ENCODE measurements at regions not wholly inside any gene's neighbourhood (a gene's known extent, or its start where the extent isn't known, plus 50 kb on each side); places are given as distances from the start of the nearest gene placed in this dataset.
"Not testable (repeated sequence)": the region's sequence is repeated elsewhere in the genome, so short reads cannot be mapped to it uniquely, and the experiment has no call there.

- no peak for TF ChIP-seq CTCF (IDR thresholded peaks at IDR 0.05)
- no peaks in the 10 kb centered on the region for H3K27me3 ChIP-seq
- no peak overlapping the region for H3K27ac ChIP-seq
- FAIRE-seq (no peak), DNase-seq (no peak), ATAC-seq (no peak)
- no peaks in the 10 kb centered on the region for H3K4me1 ChIP-seq
- H3K4me3 ChIP-seq: no peak overlapping the region
- intact Hi-C loops (cut with DNase I): no loop called here
- 52 to 54% methylated on average over 2 of the region's 2 CpGs for WGBS, 2 donors
- peaks cover 0 to 5% (median 0%) of the 10 kb centered on the region in 4 donors for H3K9me3 ChIP-seq
- no peaks in the 10 kb centered on the region for H3K36me3 ChIP-seq
These were observed 409.8 kb upstream of the FRG1 start for GRCh38 chr4:189530848-189531247.

GRCh38 chr4:189533603-189534002 lies 407.1 kb upstream of the FRG1 start:
- Histone ChIP-seq H3K4me1 (no peaks in the 10 kb centered on the region), H3K27ac (no peak overlapping the region), H3K4me3 (no peak overlapping the region), H3K9me3 (peaks cover 0 to 5% (median 0%) of the 10 kb centered on the region in 4 donors), H3K27me3 (peaks cover 0 to 5% (median 0%) of the 10 kb centered on the region in 4 donors), H3K36me3 (no peaks in the 10 kb centered on the region)
- FAIRE-seq (no peak), ATAC-seq (no peak), DNase-seq (no peak)
- no peak for TF ChIP-seq CTCF (IDR thresholded peaks at IDR 0.05)
- WGBS, 2 donors: 76 to 80% methylated on average over 2 of the region's 2 CpGs
- intact Hi-C loops (cut with DNase I): no loop called here

- Histone ChIP-seq H3K27me3 (no peaks in the 10 kb centered on the region), H3K4me3 (no peak overlapping the region), H3K27ac (no peak overlapping the region), H3K4me1 (no peaks in the 10 kb centered on the region), H3K36me3 (no peaks in the 10 kb centered on the region), H3K9me3 (no peaks in the 10 kb centered on the region)
- WGBS, 2 donors: 71 to 74% methylated on average over 7 of the region's 7 CpGs
- DNase-seq: no peak
- no peak for FAIRE-seq
- intact Hi-C loops (cut with DNase I): no loop called here
- no peak for ATAC-seq
- no peak for TF ChIP-seq CTCF (IDR thresholded peaks at IDR 0.05)
These were observed 393.1 kb upstream of the FRG1 start for GRCh38 chr4:189547559-189547958.

GRCh38 chr4:189548484-189549125 lies 392.1 kb upstream of the FRG1 start:
- no peaks in the 10 kb centered on the region for H3K9me3 ChIP-seq
- H3K27me3 ChIP-seq: no peaks in the 10 kb centered on the region
- H3K27ac ChIP-seq: no peak overlapping the region
- FAIRE-seq (no peak), ATAC-seq (no peak), DNase-seq (no peak)
- H3K36me3 ChIP-seq: no peaks in the 10 kb centered on the region
- 54% methylated on average over 6 of the region's 6 CpGs for WGBS, 2 donors
- intact Hi-C loops (cut with DNase I): no loop called here
- no peak overlapping the region for H3K4me3 ChIP-seq
- TF ChIP-seq CTCF (IDR thresholded peaks at IDR 0.05): no peak
- no peaks in the 10 kb centered on the region for H3K4me1 ChIP-seq

GRCh38 chr4:189551931-189552670 lies 388.6 kb upstream of the FRG1 start:
- H3K27ac ChIP-seq; H3K27me3 ChIP-seq; intact Hi-C loops (cut with DNase I); H3K4me1 ChIP-seq; DNase-seq; H3K36me3 ChIP-seq; H3K4me3 ChIP-seq; H3K9me3 ChIP-seq; FAIRE-seq; ATAC-seq: not testable (repeated sequence)
- WGBS, 2 donors: 74 to 83% methylated on average over 15 to 17 of the region's 17 CpGs

- H3K4me3 ChIP-seq; DNase-seq; intact Hi-C loops (cut with DNase I); H3K27ac ChIP-seq; H3K36me3 ChIP-seq; FAIRE-seq; H3K4me1 ChIP-seq; H3K9me3 ChIP-seq; H3K27me3 ChIP-seq; ATAC-seq: not testable (repeated sequence)
- WGBS, 2 donors: 64 to 70% methylated on average over 7 of the region's 8 CpGs
These were observed 380.1 kb upstream of the FRG1 start for GRCh38 chr4:189560605-189561004.

GRCh38 chr4:189563751-189564150 lies 376.9 kb upstream of the FRG1 start:
- H3K4me3 ChIP-seq; H3K27ac ChIP-seq; H3K9me3 ChIP-seq; intact Hi-C loops (cut with DNase I); H3K4me1 ChIP-seq; H3K36me3 ChIP-seq; ATAC-seq; DNase-seq; FAIRE-seq; H3K27me3 ChIP-seq: not testable (repeated sequence)
- 54 to 72% methylated on average over 2 to 3 of the region's 3 CpGs for WGBS, 2 donors

- H3K4me3 ChIP-seq; FAIRE-seq; intact Hi-C loops (cut with DNase I); H3K4me1 ChIP-seq; H3K9me3 ChIP-seq; H3K27ac ChIP-seq; DNase-seq; H3K36me3 ChIP-seq; H3K27me3 ChIP-seq; ATAC-seq: not testable (repeated sequence)
- 77% methylated on average over 2 of the region's 2 CpGs for WGBS, 2 donors
These were observed 374.4 kb upstream of the FRG1 start for GRCh38 chr4:189566271-189566670.

All from pancreas (tissue), 10 donors.